CD4-positive, alpha-beta T cell treated with Interleukin-4 for 1 hour (primary cell): ENCODE measurements at regions not wholly inside any gene's neighbourhood (a gene's known extent, or its start where the extent isn't known, plus 50 kb on each side); places are given as distances from the start of the nearest gene placed in this dataset.
A peak's percentile ranks its signal among the peaks of the same experiment; 100 is the strongest.
"Not testable (repeated sequence)": the region's sequence is repeated elsewhere in the genome, so short reads cannot be mapped to it uniquely, and the experiment has no call there.

ENCODE experiments used
- DNase-seq, 2 donors: peaks; one replicate each; pipeline ENCODE4 v3.0.0-alpha.2; 2020 to 2022

DNA sequence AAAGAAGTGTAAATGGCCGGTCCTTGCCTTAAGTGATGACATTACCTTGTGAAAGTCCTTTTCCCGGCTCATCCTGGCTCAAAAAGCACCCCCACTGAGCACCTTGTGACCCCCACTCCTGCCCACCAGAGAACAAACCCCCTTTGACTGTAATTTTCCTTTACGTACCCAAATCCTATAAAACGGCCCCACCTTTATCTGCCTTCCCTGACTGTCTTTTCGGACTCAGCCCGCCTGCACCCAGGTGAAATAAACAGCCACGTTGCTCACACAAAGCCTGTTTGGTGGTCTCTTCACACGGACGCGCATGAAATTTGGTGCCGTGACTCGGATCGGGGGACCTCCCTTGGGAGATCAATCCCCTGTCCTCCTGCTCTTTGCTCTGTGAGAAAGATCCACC lies 112.4 kb downstream of the NPY start:
- not testable (repeated sequence) for DNase-seq

- peak in 1 of 2 donors; percentile 39 for DNase-seq
Measured at GRCh38 chr7:24401628-24402593, 117.9 kb downstream of the NPY start.

- no peak for DNase-seq
Measured at GRCh38 chr7:24402655-24403054, 118.7 kb downstream of the NPY start.

DNA sequence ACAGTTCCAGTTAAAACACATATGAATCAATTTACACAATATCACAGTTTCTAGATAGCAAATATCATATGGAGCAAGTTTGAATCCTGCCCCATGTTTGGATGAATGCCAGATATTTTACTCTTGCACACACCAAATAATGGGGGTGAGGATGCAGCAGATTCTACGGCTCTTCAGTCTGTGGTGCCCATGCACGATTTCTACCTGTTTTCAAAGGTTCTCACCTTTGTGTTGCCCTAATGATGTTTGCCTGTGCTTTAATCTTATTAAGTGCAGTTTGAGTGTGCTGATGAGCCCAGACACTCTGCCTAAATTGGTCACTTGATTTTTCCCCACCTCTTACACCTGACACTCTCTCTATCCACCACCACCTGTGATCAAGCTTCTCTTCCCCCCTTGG lies 119.6 kb downstream of the NPY start:
- no peak for DNase-seq

GRCh38 chr7:24404315-24404714 lies 120.3 kb downstream of the NPY start:
- no peak for DNase-seq

DNA sequence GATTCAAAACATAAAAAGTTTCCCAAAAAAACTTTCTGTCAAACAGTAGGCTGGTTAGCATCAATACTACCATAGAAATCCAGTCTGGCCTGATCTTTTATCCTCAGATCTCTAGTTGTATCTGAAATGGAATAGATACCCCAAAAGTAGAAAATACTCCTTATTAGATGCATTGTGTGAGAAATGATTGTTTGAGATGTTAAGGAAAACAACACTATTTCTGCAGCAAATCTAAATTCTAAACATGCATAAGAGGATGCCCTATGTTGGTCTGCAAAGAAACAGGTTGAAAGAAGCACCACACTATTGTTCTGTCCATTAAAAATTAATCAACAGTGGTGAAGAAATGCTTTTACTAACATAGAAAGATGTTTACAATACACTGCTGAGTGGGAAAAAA lies 121.0 kb downstream of the NPY start:
- DNase-seq: no peak

DNA sequence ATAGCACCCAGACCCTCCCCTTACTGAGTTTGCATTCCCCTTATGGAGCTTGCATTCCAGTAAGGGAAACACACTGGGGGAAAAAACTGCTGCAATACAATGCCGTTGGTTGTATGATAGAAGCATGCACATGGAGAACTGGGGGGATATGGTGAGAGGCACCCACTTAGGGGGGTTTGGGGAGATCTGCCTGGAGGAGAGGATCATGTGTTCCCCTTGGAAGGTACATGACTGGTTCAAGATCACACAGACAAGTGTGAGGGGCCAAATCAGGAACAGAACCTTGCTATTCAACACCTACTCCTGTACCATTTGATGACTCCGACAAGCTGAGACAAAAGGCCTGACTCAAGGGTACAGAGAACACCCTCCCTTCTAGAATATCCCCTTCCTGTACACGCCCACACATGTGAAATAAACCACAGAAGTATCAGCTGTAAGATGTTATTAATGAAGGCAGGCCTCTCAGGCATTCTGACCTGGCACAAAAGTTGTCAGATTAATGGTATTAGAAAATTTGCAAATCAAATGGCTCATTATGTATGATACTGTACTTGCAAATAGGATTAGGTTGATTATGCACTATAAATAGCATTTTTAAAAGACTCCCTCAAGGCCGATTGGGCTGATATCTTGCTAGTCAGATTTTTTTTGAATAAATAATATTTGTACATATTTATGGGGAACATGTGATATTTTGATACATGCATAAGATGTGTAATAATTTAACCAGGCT lies 122.2 kb downstream of the NPY start:
- DNase-seq: peak in 1 of 2 donors; percentile 16

DNA sequence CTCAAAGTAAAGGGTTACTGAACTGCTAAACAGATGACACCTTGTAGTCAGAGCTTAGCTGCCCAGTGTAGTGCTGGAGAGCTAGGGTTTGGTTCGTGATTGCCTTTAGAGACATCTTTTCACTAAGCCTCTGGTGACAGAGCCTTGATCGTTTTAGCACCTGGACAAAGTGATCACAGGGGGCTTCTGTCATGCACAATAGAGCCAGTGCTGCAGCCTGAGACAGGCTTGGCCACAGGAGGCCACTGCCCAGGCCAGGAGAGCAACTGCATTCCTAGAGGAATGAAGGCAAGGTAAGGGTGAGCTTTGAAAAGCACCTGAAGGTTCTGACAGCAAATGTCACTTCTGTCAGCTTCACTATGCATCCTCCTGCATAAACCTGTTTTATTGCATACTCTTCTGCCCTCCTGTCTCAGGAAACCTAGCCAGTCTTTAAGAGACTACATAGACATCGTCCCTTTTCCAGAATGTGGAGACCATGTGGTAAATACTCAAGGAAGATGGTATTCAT lies 122.9 kb downstream of the NPY start:
- no peak for DNase-seq

DNA sequence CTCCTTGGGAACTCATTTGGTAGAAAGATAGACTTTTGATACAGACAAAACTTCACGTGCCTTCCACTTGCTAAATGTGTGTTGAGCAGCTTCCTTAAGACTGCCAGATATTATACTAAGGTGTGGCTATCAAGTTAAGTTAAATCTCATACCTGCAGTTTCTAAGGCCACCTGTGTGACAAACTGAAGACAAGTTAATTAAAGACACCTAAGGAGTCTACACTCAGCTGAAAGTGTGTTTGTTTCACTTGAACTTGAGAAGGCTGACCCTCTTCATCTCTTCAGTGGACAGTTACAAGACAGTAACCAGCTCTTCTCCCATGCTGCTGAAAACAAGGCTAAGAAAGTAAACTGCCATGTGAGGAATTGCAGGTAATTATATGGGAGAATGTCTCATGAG lies 124.0 kb downstream of the NPY start:
- DNase-seq: no peak

- DNase-seq: no peak
Measured at GRCh38 chr7:24408798-24409430, 124.9 kb downstream of the NPY start.

GRCh38 chr7:24409431-24410024 lies 125.5 kb downstream of the NPY start:
- no peak for DNase-seq

GRCh38 chr7:24411226-24411625 lies 127.2 kb downstream of the NPY start:
- DNase-seq: no peak

GRCh38 chr7:24417526-24418120 lies 133.6 kb downstream of the NPY start:
- no peak for DNase-seq

DNA sequence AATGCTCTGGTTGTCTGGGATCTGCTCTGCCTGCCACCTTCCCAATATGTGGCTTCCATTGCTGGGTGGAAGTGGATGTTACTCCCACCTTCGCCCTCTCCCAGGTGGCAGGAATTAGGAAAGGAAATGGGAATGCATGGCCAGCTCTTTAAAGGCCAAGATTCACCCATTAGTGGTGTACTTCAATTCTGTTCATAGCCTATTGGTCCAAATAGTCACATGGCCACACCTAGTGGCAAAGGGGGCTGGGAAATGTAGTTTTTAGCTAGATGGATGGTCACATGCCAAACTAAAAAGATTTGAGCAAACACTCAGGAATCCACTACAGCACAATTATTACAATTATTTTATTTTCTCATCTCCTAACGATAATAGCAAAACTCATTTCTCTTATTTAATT lies 135.1 kb downstream of the NPY start:
- DNase-seq: no peak

GRCh38 chr7:24419511-24419910 lies 135.5 kb downstream of the NPY start:
- no peak for DNase-seq

DNA sequence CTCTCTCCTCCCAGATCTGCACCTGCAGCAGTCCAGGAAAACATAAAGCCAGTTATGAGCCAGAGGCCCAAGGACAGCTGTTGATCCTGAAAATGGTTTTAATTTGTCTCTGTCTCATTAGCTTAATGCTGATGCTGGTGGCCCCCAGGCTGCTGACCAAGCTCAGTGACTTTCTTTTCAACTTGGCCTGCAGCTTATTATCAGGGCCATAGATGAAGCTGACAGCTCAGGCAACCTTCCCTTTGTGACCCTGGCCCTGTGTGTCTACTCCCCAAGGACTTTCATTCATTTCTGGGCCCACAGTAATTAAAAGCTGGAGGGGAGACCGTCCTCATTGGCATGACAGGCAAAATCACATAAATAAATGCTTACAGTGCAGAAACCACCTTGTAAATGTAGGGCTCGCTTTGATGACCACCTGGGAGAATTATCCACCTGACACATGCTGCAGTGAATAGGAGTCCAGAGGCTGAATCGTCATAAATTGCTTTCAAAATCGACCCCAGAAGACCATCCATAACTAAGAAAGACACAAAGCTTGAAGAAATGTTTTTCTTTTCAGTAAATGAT lies 138.5 kb downstream of the NPY start:
- DNase-seq: no peak

- no peak for DNase-seq
Measured at GRCh38 chr7:24425664-24426063, 141.7 kb downstream of the NPY start.

- no peak for DNase-seq
Measured at GRCh38 chr7:24427048-24427447, 143.1 kb downstream of the NPY start.

- no peak for DNase-seq
Measured at GRCh38 chr7:24428676-24429075, 144.6 kb upstream of the PALS2 start.

DNA sequence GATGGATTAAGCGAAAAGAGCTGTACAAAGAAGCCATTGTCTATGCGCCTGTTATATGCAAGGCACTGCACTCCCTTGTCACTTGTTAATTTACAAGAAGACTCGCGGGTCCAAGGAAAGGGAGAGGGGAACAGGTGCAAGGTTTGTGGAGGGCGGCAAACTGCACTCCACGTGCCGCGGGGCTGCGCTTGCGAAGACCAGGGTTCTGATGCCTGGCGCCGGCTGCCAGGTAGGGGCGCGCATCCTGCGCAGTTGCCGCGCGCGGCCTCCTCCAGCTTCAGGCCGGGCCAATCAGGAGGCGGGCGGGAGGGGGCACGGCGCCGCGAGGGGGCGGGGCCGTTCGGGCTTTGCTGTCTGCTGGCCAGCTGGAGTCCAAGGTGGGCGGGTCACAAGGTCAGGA lies 140.6 kb upstream of the PALS2 start:
- DNase-seq: no peak

DNA sequence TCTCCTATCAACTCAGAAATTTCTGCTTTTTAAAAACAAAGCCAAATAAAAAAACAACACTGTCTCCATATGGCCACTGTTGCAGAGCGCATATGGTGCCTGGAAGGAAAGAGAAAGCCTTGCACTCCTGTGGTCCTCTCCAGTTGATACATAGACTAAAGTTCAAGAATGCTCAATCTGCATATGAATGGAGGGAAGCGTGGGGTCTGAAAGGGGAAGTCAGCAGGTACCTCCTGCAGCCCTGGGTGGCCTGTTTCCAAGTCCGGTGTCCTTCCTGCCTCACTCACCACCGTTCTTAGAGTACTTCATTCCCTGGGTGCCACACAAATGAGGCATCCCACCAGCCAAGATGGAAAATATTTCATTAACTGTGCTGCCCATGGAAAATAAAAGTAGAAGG lies 138.3 kb upstream of the PALS2 start:
- no peak for DNase-seq
